SK-N-MC (cell line): ENCODE measurements at regions not wholly inside any gene's neighbourhood (a gene's known extent, or its start where the extent isn't known, plus 50 kb on each side); places are given as distances from the start of the nearest gene placed in this dataset.

Experiments
- EZH2 ChIP-seq: fragments of 200-600 bp; sonication (generic); IDR thresholded peaks from one replicate; pipeline ENCODE4 v1.6.1; 2017; ENCODE audit warnings: antibody characterized with exemption
- POLR2AphosphoS5 ChIP-seq: IDR thresholded peaks from 2 replicates; pipeline ENCODE4 v1.6.1; 2012; ENCODE audit warnings: mild to moderate bottlenecking, low read depth, low read length, borderline replicate concordance

- TF ChIP-seq EZH2 (no peak), POLR2AphosphoS5 (no peak)
Measured at GRCh38 chr2:63767307-63767706, 74.4 kb upstream of the UGP2 start.
